ENCODE measurements at regions not wholly inside any gene's neighbourhood (a gene's known extent, or its start where the extent isn't known, plus 50 kb on each side); places are given as distances from the start of the nearest gene placed in this dataset.

DNA sequence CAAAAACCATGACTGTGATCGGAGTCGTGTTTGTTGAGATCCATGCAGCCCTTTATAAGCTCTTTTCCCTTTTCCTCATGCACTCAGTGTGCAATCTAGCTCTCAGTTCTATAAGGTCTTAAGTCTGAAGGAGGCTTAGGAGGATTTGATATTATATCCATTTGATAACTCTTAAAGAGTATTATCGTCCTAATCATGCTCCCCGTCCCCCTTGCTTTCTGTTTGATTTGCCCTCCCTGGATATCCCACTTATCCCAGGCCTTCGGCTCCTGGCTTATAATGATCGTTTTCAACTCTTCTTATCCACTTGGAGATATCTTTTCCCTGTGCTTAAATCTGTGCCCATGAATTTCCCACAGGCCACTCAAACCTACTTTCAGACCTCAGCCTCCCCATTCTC lies 1917.7 kb upstream of the PIK3C3 start:
- TF ChIP-seq MYC (IDR thresholded peaks at IDR 0.05; ENCODE audit: low read depth, low read length): no peak
- no peak for TF ChIP-seq CTCF (IDR thresholded peaks at IDR 0.05; ENCODE audit: low read depth, low read length)
- TF ChIP-seq POLR2A (IDR thresholded peaks at IDR 0.05; ENCODE audit: extremely low read depth, insufficient read length): no peak
- TF ChIP-seq, protein P1, sequence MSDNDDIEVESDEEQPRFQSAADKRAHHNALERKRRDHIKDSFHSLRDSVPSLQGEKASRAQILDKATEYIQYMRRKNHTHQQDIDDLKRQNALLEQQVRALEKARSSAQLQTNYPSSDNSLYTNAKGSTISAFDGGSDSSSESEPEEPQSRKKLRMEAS (IDR thresholded peaks at IDR 0.05; ENCODE audit: low read depth, low read length): no peak
